ENCODE measurements at regions not wholly inside any gene's neighbourhood (a gene's known extent, or its start where the extent isn't known, plus 50 kb on each side); places are given as distances from the start of the nearest gene placed in this dataset.

GRCh38 chr4:179248821-179249220, 1806.6 kb upstream of the AGA start (continued):
- TF ChIP-seq EGR1 (IDR thresholded peaks at IDR 0.05; ENCODE audit: low read depth) (no peak), CEBPB (IDR thresholded peaks at IDR 0.05; ENCODE audit: low read depth) (no peak), TCF7L2 (IDR thresholded peaks at IDR 0.05; ENCODE audit: borderline replicate concordance, extremely low read depth, insufficient read depth, insufficient read length) (no peak), ZFX (IDR thresholded peaks at IDR 0.05) (no peak)
- TF ChIP-seq, protein P1, sequence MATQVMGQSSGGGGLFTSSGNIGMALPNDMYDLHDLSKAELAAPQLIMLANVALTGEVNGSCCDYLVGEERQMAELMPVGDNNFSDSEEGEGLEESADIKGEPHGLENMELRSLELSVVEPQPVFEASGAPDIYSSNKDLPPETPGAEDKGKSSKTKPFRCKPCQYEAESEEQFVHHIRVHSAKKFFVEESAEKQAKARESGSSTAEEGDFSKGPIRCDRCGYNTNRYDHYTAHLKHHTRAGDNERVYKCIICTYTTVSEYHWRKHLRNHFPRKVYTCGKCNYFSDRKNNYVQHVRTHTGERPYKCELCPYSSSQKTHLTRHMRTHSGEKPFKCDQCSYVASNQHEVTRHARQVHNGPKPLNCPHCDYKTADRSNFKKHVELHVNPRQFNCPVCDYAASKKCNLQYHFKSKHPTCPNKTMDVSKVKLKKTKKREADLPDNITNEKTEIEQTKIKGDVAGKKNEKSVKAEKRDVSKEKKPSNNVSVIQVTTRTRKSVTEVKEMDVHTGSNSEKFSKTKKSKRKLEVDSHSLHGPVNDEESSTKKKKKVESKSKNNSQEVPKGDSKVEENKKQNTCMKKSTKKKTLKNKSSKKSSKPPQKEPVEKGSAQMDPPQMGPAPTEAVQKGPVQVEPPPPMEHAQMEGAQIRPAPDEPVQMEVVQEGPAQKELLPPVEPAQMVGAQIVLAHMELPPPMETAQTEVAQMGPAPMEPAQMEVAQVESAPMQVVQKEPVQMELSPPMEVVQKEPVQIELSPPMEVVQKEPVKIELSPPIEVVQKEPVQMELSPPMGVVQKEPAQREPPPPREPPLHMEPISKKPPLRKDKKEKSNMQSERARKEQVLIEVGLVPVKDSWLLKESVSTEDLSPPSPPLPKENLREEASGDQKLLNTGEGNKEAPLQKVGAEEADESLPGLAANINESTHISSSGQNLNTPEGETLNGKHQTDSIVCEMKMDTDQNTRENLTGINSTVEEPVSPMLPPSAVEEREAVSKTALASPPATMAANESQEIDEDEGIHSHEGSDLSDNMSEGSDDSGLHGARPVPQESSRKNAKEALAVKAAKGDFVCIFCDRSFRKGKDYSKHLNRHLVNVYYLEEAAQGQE (IDR thresholded peaks at IDR 0.05; ENCODE audit: low read depth) = no peak

GRCh38 chr4:179268791-179269190, 1826.6 kb upstream of the AGA start:
- Histone ChIP-seq H3K4me1 (ENCODE audit: control insufficient read depth in 1 of 2, insufficient read depth in 2 of 2, low read length in 2 of 2) (no peaks in the 10 kb centered on the region), H3K4me2 (ENCODE audit: low read length) (no peak overlapping the region), H3K27ac (ENCODE audit: low read depth, low read length) (no peak overlapping the region), H4K20me1 (ENCODE audit: insufficient read depth) (no peaks in the 10 kb centered on the region), H3K36me3 (ENCODE audit: control insufficient read depth in 1 of 2, insufficient read depth in 2 of 2, low read length in 2 of 2) (no peaks in the 10 kb centered on the region), H3K9me3 (ENCODE audit: control insufficient read depth in 1 of 2, insufficient read depth in 1 of 2, low read depth in 1 of 2, low read length in 2 of 2) (no peaks in the 10 kb centered on the region), H3K9ac (ENCODE audit: low read length) (no peak overlapping the region), H3K9me2 (ENCODE audit: insufficient read depth) (no peaks in the 10 kb centered on the region), H3K4me3 (replicated peaks in 1 of 2; ENCODE audit: low read depth in 1 of 2, low read length in 2 of 2) (no peak overlapping the region), H3K27me3 (ENCODE audit: insufficient read depth, low read length) (no peaks in the 10 kb centered on the region), H3K79me2 (ENCODE audit: insufficient read depth, low read length) (no peaks in the 10 kb centered on the region), H2AFZ (ENCODE audit: low read depth, low read length, poor library complexity, severe bottlenecking) (no peak overlapping the region)
- ChIA-PET POLR2A (no interaction called here), CTCF (no interaction called here), RAD21 (ENCODE audit: low non-redundant PET in 1 of 2, low total read pairs in 2 of 2, uncharacterized antibody in 2 of 2, unreplicated experiment in 2 of 2) (no interaction called here)
- intact Hi-C loops (cut with micrococcal nuclease) = no loop called here
- no TSS peak for BruUV-seq (replicated peaks)
- no peak for ATAC-seq
- DNase-seq (ENCODE audit: low read depth, low spot score) = no peak
- TF ChIP-seq SP1 (IDR thresholded peaks at IDR 0.05; ENCODE audit: low read depth) = no peak
- no peak for TF ChIP-seq YY1 (IDR thresholded peaks at IDR 0.05; ENCODE audit: extremely low read depth, insufficient replicate concordance, low read depth, low read length)
- TF ChIP-seq SRF (IDR thresholded peaks at IDR 0.05; ENCODE audit: low read depth) = no peak
- TF ChIP-seq ZNF274 (IDR thresholded peaks at IDR 0.05; ENCODE audit: low read depth, low read length) = no peak
- no peak for TF ChIP-seq ELF1 (IDR thresholded peaks at IDR 0.05; ENCODE audit: borderline replicate concordance, low read depth)
- TF ChIP-seq FOSL1 (IDR thresholded peaks at IDR 0.05; ENCODE audit: low read depth) = no peak
- TF ChIP-seq MAX (IDR thresholded peaks at IDR 0.05) = no peak
- TF ChIP-seq SIN3A (IDR thresholded peaks at IDR 0.05; ENCODE audit: low read depth) = no peak
- TF ChIP-seq POLR2AphosphoS5 (IDR thresholded peaks at IDR 0.05; ENCODE audit: low read depth, low read length) = no peak
- no peak for TF ChIP-seq TCF7L2 (IDR thresholded peaks at IDR 0.05; ENCODE audit: borderline replicate concordance, extremely low read depth, insufficient read depth, insufficient read length)
- TF ChIP-seq ZBTB33 (IDR thresholded peaks at IDR 0.05; ENCODE audit: extremely low read depth, insufficient replicate concordance, low read length) = no peak
- no peak for TF ChIP-seq RAD21 (IDR thresholded peaks at IDR 0.05; ENCODE audit: low read depth)
- no peak for TF ChIP-seq JUND (IDR thresholded peaks at IDR 0.05)
- TF ChIP-seq, protein P1 (IDR thresholded peaks at IDR 0.05; ENCODE audit: low read depth) = no peak
- TF ChIP-seq POLR2A (IDR thresholded peaks at IDR 0.05; ENCODE audit: borderline replicate concordance, extremely low read depth, insufficient read depth, insufficient read length) = no peak

All from HCT116 (cell line).